ENCODE measurements at regions not wholly inside any gene's neighbourhood (a gene's known extent, or its start where the extent isn't known, plus 50 kb on each side); places are given as distances from the start of the nearest gene placed in this dataset.

GRCh38 chr3:148331081-148331846 lies 366.4 kb upstream of the AGTR1 start:
- DNase-seq: no peak

- DNase-seq: no peak
Measured at GRCh38 chr3:148332509-148332908, 365.2 kb upstream of the AGTR1 start.

- no peak for DNase-seq
Measured at GRCh38 chr3:148333091-148333490, 364.6 kb upstream of the AGTR1 start.

GRCh38 chr3:148335612-148336011 lies 362.1 kb upstream of the AGTR1 start:
- no peak for DNase-seq

GRCh38 chr3:148343416-148343815 lies 354.3 kb upstream of the AGTR1 start:
- DNase-seq: no peak

- DNase-seq: no peak
Measured at GRCh38 chr3:148344521-148344920, 353.2 kb upstream of the AGTR1 start.

- DNase-seq: no peak
Measured at GRCh38 chr3:148360051-148360450, 337.7 kb upstream of the AGTR1 start.

- DNase-seq: no peak
Measured at GRCh38 chr3:148366743-148367410, 330.8 kb upstream of the AGTR1 start.

- no peak for DNase-seq
Measured at GRCh38 chr3:148367756-148368155, 329.9 kb upstream of the AGTR1 start.

GRCh38 chr3:148369381-148369780 lies 328.3 kb upstream of the AGTR1 start:
- DNase-seq: no peak

GRCh38 chr3:148372206-148372875 lies 325.4 kb upstream of the AGTR1 start:
- DNase-seq: no peak

GRCh38 chr3:148373961-148374360 lies 323.7 kb upstream of the AGTR1 start:
- DNase-seq: no peak

- DNase-seq: peak; percentile 5 to 40
Measured at GRCh38 chr3:148379763-148380382, 317.8 kb upstream of the AGTR1 start.

- no peak for DNase-seq
Measured at GRCh38 chr3:148381051-148381450, 316.7 kb upstream of the AGTR1 start.

- DNase-seq: no peak
Measured at GRCh38 chr3:148389916-148390315, 307.8 kb upstream of the AGTR1 start.

GRCh38 chr3:148395821-148396220 lies 301.9 kb upstream of the AGTR1 start:
- DNase-seq: no peak

GRCh38 chr3:148400754-148401153 lies 296.9 kb upstream of the AGTR1 start:
- DNase-seq: no peak

- DNase-seq: no peak
Measured at GRCh38 chr3:148408667-148409066, 289.0 kb upstream of the AGTR1 start.

GRCh38 chr3:148420242-148420641 lies 277.5 kb upstream of the AGTR1 start:
- no peak for DNase-seq

GRCh38 chr3:148428862-148429605 lies 268.7 kb upstream of the AGTR1 start:
- DNase-seq: no peak

- no peak for DNase-seq
Measured at GRCh38 chr3:148433665-148434064, 264.0 kb upstream of the AGTR1 start.

GRCh38 chr3:148435534-148435933 lies 262.2 kb upstream of the AGTR1 start:
- no peak for DNase-seq

Measured in NCI-H446 (cell line).